ENCODE measurements at regions not wholly inside any gene's neighbourhood (a gene's known extent, or its start where the extent isn't known, plus 50 kb on each side); places are given as distances from the start of the nearest gene placed in this dataset.

DNA sequence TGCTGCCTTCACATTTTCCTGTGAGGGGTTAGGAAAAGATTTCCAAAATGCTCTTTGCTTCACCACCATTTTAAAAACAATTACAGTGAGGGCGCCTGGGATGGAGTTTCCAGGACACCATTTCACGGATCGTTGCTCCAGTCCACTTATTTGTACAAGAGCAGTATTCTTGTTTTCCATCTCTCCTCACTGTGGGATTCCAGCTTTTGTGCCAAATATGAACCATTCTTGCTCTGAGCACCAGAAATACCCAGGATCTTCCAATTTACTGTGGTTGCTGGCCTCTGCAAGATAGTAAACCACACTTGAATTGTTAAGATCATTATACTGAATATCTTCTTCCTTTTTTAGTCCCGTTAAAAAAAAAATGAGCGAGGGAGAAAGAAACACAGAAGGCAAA lies 899.5 kb downstream of the TLE1 start:
- no peak for ATAC-seq (ENCODE audit: low FRiP score)
- TF ChIP-seq, protein P1, sequence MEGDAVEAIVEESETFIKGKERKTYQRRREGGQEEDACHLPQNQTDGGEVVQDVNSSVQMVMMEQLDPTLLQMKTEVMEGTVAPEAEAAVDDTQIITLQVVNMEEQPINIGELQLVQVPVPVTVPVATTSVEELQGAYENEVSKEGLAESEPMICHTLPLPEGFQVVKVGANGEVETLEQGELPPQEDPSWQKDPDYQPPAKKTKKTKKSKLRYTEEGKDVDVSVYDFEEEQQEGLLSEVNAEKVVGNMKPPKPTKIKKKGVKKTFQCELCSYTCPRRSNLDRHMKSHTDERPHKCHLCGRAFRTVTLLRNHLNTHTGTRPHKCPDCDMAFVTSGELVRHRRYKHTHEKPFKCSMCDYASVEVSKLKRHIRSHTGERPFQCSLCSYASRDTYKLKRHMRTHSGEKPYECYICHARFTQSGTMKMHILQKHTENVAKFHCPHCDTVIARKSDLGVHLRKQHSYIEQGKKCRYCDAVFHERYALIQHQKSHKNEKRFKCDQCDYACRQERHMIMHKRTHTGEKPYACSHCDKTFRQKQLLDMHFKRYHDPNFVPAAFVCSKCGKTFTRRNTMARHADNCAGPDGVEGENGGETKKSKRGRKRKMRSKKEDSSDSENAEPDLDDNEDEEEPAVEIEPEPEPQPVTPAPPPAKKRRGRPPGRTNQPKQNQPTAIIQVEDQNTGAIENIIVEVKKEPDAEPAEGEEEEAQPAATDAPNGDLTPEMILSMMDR (IDR thresholded peaks at IDR 0.05), result no peak

DNA sequence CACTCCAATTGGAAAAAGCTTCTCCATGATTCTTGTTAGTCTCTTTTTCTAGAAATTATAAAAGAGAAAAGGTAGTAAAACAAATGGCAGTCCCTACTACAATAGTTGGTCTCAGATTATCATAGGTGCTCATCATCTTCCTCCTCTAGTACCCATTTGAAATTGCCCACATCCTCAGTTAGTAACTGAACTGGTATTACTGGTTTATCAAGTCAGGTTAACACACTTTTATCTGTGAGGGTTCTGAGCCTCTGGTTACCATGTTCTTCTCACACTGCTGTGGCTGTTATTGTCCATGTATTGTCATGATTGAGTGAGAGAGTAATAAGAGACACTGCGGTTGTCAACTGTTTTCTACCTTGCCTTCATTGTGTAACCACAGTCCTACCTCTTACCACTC lies 901.7 kb downstream of the TLE1 start:
- ATAC-seq (ENCODE audit: low FRiP score), result no peak
- TF ChIP-seq, protein P1 (IDR thresholded peaks at IDR 0.05), result no peak
- no peak for DNase-seq (ENCODE audit: low spot score)

More for the DNA sequence above, 899.5 kb downstream of the TLE1 start:
- no peak for DNase-seq (ENCODE audit: low spot score)

- TF ChIP-seq, protein P1 (IDR thresholded peaks at IDR 0.05), result no peak
- DNase-seq (ENCODE audit: low spot score), result no peak
Measured at GRCh38 chr9:80784647-80785046, 904.7 kb downstream of the TLE1 start.

DNA sequence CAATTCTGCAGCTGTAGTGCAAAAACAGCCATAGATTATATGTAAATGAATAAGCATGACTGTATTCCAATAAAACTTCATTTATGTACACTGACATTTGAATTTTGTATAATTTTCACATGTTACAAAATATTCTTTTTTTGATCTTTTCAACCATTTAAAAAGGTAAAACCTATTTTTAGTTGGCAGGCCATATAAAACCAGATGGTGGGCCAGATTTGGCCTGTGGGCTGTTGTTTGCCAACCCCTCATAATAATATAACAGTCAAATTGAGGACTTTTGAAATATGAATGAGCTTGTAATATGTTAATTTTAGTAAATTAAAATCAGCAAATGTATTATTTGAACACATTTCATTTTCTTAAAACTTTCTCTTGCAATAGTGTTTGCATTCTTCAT lies 913.4 kb downstream of the TLE1 start:
- DNase-seq (ENCODE audit: low spot score) (no peak), ATAC-seq (ENCODE audit: low FRiP score) (no peak)
- TF ChIP-seq, protein P1 (IDR thresholded peaks at IDR 0.05), result no peak

More at GRCh38 chr9:80784647-80785046, 904.7 kb downstream of the TLE1 start:
- ATAC-seq (ENCODE audit: low FRiP score), result no peak

GRCh38 chr9:80775530-80775929 lies 913.8 kb downstream of the TLE1 start:
- TF ChIP-seq, protein P1 (IDR thresholded peaks at IDR 0.05), result no peak
- ATAC-seq (ENCODE audit: low FRiP score) (no peak), DNase-seq (ENCODE audit: low spot score) (no peak)

- TF ChIP-seq, protein P1 (IDR thresholded peaks at IDR 0.05), result no peak
- DNase-seq (ENCODE audit: low spot score) (no peak), ATAC-seq (ENCODE audit: low FRiP score) (no peak)
Measured at GRCh38 chr9:80771555-80772347, 917.6 kb downstream of the TLE1 start.

GRCh38 chr9:80763536-80763935 lies 925.8 kb downstream of the TLE1 start:
- no peak for ATAC-seq (ENCODE audit: low FRiP score)
- DNase-seq (ENCODE audit: low spot score), result no peak
- TF ChIP-seq, protein P1 (IDR thresholded peaks at IDR 0.05), result no peak
